ENCODE measurements at regions not wholly inside any gene's neighbourhood (a gene's known extent, or its start where the extent isn't known, plus 50 kb on each side); places are given as distances from the start of the nearest gene placed in this dataset.

DNA sequence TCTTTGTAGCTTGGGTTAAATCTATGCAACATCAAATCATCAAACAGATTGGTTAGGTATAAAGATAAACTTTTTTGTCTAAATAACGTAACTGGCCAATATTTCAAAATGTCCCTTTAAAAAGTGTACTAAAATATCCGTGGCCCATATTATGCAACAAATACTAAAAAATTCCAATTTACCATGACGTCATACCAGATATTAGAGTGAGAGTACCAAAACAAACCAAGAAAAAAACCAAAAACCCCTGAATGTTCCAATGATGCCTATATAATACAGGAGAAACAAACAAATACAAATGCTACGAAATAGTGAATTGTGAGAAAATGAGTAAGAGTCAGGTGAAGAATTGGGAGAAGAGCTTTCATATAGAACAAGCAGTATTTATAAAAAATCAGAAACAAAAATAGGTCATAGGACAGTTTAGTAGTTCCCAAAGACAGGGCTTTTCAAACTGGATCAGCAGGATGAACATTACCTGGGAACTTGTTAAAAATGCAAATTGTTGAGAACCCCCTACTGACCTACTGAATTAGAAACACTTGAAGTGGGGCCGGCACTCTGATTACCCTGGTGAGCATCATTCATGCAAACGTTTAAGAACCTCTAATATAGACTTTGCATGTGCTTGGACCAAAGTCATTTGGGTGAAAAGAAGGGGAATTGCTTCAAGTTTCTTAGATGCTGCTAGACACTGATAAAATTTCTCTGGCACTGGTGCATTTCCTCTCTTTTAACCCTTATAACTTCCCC lies 753.7 kb downstream of the DSC3 start:
- TF ChIP-seq, protein P1, sequence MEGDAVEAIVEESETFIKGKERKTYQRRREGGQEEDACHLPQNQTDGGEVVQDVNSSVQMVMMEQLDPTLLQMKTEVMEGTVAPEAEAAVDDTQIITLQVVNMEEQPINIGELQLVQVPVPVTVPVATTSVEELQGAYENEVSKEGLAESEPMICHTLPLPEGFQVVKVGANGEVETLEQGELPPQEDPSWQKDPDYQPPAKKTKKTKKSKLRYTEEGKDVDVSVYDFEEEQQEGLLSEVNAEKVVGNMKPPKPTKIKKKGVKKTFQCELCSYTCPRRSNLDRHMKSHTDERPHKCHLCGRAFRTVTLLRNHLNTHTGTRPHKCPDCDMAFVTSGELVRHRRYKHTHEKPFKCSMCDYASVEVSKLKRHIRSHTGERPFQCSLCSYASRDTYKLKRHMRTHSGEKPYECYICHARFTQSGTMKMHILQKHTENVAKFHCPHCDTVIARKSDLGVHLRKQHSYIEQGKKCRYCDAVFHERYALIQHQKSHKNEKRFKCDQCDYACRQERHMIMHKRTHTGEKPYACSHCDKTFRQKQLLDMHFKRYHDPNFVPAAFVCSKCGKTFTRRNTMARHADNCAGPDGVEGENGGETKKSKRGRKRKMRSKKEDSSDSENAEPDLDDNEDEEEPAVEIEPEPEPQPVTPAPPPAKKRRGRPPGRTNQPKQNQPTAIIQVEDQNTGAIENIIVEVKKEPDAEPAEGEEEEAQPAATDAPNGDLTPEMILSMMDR (conservative IDR thresholded peaks at IDR 0.05; ENCODE audit: low read depth, low read length) = no peak
- TF ChIP-seq EZH2 (IDR thresholded peaks at IDR 0.05; ENCODE audit: borderline replicate concordance, low read depth, low read length, poor library complexity, severe bottlenecking) = no peak

All from A673 (cell line).